NCI-H226 (cell line): ENCODE measurements at regions not wholly inside any gene's neighbourhood (a gene's known extent, or its start where the extent isn't known, plus 50 kb on each side); places are given as distances from the start of the nearest gene placed in this dataset.
"Not testable (repeated sequence)": the region's sequence is repeated elsewhere in the genome, so short reads cannot be mapped to it uniquely, and the experiment has no call there.

Experiments used
- DNase-seq: peaks from one replicate; pipeline ENCODE4 v3.0.0-alpha.2; 2015

DNA sequence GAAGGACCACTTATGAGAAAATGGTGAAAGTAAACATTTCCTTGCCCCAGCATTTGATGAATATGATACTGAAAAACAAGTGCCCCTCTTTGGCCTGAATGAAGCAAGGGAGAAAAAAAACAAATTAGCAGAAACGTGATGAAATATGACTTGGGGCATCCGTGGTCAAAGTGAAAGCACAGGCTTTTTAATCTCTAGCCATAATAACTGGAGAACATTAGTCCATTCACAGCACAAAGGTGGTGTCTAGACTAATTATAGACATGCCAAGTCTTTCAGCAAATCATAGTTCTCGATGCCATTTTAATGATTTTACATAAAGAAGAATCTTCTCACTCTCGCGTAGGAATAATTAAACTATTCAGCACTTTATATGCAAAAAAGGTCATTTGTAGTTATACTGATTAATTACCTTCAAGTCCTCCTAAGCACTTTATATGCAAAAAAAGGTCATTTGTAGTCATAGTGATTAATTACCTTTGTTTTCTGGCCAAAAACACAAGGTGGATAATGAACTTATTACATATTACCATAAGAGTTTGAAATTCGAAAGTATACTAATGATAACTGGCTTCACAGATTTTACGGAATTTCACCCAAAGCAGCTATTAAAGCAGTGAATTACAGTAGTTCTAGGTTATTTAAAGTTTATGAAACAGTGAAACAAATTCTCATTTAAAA, 121.6 kb downstream of the ZNF22 start:
- DNase-seq = not testable (repeated sequence)

DNA sequence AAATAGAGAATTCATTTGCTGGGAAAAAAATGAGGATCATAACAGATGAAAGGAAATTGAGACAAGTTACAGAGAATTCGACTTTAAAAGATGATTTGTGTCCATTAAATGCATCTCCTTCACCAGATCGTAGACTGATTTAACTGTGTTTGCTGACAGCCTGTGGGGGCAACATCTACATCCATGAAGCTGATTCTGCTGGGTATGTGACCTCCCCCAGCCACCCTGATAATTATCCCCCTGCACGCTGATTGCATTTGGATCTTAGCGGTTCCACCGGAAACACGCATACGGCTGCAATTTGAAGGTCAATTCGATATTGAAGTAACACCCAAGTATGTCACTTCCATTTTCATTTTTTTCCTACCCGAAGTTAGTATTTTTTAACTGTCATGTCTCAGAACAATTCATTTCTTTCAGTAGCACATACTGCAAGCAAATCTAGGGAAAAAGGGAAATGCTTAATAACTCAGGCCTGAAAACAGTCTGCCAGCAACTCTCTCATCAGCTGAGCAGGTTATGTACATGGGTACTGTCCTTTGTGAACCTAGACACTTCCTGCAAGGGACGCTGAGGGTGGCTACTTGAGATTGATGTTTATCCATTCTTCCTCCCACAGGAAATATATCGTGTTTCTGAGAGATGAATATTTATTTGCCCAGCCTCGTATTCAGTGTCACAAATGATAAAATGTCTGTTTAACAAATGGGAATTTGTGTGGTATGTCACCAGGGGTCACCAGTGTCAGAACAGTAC, 134.9 kb downstream of the ZNF22 start:
- no peak for DNase-seq

DNA sequence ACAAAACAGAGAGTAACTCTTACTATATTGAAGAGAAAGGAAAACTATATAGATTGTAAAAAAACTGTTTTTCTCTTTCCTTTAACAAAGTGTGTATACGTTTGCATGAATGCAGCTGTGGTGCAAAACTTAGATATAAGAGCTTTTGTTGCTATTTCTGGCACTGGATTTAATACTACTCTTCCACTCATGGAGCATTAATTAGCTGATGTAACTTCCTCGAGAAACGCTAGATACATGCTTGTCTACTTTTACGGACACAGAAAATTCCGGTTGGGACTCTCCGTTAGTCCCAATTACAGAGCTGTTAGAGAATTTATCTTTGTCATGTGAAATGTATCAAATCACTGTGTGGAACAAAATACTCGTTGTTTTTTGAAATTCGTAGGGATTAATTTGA, 135.5 kb downstream of the ZNF22 start:
- DNase-seq = no peak

DNA sequence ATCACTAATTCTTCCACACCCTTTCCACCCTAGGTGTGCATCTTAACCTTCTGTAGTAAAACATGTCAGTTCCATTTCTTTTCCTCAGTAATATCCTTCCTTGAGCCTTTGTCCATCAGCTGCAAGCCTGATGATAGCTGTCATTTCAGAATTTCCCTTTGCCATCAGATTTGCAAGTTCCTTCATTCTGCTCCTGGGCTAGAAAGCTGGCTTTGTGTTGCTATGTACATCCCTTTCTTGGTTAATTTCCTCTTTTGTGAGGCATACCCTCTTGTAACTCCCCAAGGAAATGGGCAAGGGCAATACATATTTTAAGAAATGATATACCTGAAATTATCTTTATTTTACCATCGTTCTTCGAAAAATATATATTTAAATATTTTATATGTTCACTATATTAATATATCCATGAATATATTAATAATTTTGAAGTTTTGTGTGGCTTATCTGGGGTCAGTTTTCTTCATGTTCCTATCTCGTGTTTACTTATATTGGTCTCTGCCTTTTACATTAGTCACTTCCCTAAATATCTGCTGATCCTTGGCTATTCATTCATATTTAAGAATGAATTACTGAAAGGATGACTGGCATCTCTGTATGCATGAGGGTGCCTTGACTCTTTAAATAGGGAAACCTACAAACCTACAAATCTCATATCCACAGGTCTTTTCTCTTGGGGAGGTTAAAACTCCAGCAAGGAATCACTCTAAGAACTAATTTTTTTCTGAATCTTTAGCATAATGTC, 143.8 kb downstream of the ZNF22 start:
- DNase-seq = peak; percentile 32

DNA sequence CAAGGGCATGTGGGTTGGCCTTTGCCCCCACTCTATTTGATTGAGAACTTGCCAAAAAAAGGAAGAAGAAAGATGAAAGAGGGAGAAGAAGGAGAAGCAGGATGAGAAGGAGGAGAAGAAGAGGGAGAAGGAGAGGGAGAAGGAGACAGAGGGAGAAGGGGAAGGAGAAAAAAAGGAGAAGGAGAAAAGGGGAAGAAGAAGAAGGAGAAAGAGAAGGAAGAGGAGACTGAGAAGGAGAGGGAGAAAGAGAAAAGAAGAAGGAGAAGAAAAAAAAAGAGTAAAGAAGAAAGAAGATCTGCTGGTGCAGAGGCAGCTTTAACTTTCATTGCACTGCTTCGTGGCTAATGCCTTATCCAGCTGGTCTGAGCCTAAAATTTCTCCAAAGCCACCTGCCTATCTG, 144.4 kb downstream of the ZNF22 start:
- not testable (repeated sequence) for DNase-seq

DNA sequence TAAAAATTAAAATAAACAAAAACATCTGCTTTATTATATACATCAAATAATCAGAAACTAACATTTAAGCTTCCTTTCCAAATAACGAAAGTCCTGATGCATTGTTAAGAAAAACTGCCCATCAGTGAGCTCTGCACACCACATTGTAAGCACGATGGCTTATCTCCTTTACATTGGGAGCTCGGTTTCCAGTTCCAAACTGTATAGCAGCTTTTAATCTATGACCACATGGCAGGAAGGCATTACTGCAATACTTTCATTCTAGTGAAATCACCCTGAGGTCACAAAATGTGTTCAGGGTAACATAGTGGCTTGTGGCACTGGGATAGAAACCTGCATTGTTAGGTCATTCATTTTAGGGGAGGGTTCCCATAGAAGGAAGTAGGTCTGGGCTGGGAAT, 146.3 kb downstream of the ZNF22 start:
- DNase-seq = no peak

DNA sequence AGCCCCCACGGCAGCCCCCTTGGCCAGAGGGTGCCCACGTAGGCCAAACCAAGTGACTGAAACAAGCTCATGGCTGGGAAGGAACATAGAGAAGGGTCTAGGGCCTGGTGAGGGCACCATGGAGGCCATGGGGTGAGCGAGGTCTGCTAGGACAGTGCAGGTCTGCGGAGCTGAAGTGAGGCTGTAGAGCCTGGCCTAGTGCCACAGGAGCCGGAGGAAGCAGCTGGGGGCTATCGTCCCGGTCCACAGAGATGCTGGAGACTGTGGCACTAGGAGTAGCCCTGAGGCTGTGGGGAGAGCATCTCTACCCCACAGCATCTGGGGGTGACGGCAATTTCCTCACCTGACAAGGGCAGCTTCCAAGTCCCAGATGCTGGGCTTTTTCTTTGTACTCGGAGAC, 150.3 kb downstream of the ZNF22 start:
- no peak for DNase-seq

DNA sequence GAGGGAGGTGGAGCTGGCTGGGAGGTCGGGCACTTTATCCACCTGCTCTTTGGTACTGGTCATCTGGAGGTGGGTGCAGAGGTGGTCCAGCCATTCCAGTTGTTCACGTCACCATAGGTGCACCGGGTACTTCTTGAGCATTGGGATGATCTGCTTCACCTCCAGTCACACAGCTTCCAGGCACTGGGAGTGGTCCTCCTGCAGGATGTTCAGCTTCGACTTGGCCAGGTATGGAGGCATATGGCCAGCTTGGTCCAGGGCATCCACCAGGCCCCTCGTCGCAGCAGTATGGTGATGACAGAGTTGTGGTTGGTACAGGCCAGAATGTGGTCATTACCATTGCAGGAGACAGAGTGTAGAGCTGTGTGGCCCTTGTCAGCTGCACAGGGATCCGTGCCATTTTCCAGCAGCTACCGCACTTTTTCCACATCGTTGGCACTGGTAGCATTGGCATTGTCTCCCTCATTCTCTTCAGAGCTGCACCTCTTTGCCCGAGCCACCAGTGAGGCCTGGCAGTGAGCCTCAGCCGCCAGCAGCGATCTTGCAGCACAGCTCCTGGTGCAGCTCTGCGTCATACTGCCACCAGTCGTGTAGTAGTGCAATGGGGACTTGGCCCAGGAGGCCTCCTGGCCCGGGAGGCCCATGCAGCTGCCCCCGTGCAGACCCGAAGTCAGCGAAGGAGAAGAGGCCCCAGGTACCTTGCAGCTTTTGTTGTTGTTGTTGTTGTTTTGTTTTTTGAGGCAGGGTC, 150.9 kb downstream of the ZNF22 start:
- DNase-seq = no peak

DNA sequence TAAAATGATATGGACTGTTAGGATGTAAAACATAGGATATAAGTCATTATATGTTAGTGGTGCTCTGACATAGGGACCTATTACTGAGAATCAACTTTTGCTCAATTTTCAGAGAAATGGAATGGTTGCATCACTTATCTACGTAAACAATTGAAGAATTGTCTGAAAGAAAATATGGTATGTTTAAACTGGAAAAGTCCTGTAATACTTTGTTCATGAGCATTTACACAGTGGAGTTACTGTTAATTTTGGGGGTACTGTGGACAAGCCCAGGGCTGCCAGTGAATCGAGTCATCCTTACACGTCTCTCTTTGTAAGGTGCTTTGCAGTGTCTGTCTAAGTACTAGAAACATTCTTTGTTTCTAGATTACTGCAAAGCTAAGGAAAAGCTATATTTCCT, 152.0 kb downstream of the ZNF22 start:
- DNase-seq = no peak

DNA sequence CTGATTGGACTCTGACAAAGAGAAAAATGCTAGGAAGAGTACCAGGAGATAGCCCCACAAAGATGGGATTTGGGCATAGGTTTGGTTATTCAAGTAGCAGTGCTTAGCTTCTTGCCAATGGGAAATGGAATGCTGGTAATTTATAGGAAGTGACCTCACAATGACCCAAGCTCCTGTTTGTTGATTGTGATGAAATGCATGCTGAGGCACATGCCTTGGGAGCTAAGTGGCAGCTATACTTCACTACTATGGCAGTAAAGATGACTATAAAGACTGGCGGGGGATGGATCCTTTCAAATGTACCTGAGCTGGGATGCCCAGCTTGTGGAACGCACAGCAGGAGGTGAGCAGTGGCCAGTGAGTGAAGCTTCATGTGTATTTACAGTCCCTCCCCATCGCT, 153.8 kb downstream of the ZNF22 start:
- peak; percentile 15 for DNase-seq

DNA sequence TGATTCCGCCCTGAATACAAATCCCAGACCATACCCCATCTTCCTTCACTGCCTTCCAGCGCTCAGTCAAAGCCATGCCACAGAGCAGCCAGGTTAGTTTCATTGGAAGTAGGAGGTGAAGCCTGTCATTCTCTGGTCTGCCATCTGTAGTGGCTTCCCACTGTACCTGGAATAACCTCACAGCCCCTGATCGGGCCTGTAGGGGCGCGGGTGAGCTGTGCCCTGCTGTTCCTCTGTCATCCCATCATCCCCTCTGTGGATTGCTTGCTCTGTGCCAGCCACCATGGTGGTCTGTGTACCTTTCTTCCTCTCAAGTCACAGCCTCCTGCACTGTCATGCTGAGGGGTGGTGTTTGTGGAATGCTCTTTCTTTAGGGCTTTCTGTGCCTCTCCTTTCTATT, 155.1 kb downstream of the ZNF22 start:
- DNase-seq = no peak

DNA sequence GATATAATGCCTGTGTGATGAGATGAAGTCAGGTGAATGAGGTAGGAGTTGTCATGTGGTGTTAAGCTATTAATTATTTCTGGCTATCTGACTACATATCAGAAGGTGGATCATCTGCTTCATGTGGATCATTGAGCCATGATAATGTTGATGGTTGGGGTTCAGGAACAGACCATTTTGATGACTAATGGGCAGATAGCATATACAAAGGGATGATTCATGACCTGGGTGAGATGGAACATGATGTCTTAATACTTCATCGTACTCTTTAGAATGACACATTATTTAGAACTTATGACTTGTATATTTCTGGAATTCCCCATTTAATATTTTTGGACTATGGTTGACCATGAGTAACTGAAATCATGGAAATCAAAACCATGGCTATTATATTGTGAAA, 155.1 kb downstream of the OR13A1 start:
- peak; percentile 75 for DNase-seq

DNA sequence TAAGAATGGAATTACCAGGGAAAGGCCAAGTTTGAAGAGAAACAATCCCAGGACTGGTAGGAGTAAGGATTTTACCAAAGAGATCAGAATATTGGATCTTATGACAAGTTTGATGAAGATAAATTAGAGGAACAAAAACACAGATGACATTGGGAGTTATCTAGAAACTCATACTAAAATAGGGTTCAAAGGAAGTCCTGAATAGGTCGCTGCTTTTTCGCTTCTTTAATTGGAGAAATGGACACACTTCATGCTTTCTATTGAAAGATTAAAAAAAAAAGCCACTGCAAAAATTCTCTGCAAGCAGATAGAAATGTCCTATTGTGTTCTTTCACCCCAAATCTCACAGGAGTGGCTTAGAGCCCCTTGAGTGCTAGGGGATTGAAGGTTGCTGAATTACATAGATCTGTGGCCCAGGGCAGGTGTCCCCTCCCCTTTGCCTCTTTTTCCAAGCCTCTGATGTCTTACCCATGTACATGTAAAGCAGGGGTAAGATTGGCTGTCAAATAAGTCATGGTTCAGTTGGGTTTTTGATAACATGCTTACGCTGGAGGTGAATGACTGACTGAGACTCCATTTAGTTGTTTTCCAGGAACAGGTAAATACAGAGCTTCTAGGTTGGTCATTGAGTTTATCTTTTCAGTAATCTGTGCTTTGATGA, 152.0 kb downstream of the OR13A1 start:
- DNase-seq = no peak

DNA sequence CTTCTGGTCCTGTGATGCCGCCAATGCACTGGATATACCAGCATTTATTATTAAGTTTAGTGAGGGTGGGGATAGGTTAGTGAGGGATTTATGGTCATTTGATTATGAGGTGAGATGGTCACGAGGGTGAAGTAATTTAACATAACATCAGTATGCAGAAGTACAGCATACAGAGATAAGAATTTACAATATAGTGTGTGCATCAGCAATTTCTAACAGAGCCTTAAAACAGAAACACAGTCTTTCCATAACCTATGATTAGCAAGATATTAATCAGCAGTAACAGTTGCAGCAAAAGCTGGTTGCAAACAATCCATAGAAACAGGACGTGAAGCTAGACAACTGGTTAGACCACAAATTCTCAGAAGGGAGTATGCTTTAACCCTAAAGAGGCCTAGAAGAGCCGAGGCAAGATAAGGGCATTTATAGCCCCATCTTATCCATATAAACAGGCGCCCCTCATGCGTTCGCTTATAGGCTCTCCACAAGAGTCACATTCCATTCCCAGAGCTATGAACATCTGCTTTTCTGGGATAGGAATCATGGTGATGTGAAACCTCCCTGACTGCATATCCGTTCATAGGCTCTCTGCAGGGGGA, 139.8 kb downstream of the OR13A1 start:
- DNase-seq = not testable (repeated sequence)

DNA sequence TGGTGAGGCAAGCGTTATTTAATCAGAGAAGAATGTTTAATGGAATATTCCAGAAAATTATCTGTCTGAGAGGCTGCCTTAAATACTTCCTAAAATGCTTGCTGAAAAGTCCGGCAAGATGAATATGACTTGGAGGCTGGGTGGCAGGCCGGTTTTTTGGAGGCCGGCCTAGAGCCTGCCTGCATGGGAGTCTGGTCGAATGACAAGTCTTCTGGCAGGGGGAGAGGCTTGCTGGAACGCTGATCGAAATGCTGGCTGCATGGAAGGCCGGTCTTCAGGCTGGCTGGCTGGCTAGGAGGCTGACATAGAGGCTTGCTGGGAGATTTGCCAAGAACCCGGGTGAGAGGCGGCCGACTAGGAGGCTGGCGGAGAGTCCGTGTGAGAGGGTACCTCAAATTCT, 135.7 kb downstream of the OR13A1 start:
- DNase-seq = no peak

DNA sequence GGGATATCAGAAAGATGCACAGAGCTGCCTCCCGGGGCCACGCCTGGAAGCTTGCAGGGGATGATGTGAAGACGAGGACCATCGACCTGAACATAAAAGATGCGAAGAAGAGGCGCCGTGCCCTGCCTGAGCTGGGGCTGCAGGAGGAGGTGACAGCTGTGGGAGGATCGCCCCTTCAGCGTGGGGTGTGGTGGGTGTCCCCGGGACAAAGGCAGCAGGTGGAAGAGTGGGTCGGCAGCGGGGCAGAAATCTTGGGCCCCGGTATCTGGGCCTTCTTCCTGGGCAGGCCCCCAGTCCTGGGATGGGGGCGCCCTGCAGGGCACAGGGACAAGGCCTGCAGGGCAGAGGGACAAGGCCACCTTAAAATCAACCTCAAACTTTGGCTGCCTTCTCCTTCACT, 134.9 kb downstream of the OR13A1 start:
- DNase-seq = no peak

DNA sequence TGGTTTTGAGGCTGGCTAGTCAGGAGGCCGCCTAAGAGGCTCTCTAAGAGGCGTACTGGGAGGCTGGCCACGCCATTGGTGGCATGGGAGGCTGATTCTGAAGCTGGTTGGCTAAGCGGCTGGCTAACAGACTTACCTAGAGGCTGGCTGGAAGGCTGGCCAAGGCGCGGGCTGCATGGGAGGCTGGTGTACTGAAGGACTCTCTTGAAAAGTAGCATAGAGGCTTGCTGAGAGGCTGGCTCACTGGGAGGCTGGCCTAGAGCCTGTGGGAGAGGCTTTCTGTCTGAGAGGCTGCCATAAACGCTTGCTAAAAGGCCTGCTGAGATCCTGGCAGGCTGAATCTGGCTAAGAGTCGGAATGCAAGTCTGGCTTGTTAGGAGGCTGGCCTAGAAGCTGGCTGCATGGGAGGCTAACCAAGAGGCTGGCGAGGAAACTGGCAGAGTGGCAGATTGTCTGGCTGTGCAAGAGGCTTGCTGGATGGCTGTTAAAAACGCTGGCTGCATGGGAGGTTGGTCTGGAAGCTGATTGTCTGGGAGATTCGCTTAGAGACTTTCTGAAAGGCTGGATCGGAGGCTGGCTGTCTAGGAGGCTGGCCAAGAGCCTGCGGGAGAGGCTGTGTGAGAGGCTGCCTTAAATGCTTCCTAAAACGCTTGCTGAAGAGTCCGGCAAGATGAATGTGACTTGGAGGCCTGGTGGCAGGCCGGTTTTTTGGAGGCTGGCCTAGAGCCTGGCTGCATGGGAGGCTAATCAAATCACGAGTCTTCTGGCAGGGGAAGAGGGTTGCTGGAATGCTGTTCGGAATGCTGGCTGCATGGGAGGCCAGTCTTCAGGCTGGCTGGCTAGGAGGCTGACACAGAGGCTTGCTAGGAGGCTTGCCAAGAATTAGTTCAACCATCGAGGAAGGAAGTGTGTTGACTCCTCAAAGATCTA, 134.2 kb downstream of the OR13A1 start:
- peak; percentile 55 for DNase-seq

DNA sequence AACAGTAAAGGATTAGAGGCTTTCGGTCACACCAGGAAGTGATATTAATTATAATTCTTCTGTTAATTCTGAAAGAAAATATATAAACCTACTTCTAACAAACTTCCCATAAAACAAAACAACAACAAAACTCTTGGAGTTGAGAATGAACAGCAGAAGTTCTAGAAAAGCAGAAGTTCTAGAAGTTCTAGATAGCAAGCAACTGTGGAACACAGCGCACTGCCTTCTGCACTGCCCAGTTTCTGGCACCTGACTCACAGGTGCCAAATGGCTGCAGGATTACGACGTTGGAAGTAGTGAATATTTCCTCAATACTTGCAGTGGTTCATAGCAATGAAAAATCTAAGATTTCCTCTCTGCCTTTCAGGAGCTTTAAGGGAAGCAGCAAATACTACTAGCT, 132.2 kb downstream of the OR13A1 start:
- DNase-seq = no peak

DNA sequence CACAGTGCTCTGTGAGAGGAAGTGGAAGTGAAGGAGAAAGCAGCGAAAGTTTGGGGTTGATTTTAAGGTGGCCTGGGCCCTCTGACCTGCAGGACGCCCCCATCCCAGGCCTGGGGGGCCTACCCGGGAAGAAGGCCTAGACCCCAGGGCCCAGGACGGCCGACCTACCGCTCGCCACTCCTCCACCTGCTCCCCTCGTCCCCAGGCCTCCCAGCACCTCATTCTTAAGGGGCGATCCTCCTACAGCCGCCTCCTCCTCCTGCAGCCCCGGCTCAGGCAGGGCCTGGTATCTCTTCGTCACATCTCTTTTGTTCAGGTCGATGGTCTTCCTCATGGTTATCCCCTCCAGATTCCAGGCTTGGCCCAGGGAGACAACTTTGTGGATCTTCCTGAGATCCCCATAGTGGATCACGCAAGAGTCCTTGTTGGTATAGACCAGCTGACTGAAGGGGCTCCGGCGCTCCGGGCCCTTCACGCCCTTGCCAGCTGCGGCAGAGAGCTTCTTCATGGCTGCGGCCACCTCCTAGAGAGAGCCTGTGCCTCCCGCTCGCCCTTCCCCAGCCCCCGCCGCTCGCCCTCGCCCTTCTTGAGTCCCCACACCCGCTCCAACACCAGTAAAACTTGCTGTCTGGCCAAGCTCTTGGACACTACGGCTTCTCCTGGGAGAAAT, 117.5 kb downstream of the OR13A1 start:
- DNase-seq = no peak

DNA sequence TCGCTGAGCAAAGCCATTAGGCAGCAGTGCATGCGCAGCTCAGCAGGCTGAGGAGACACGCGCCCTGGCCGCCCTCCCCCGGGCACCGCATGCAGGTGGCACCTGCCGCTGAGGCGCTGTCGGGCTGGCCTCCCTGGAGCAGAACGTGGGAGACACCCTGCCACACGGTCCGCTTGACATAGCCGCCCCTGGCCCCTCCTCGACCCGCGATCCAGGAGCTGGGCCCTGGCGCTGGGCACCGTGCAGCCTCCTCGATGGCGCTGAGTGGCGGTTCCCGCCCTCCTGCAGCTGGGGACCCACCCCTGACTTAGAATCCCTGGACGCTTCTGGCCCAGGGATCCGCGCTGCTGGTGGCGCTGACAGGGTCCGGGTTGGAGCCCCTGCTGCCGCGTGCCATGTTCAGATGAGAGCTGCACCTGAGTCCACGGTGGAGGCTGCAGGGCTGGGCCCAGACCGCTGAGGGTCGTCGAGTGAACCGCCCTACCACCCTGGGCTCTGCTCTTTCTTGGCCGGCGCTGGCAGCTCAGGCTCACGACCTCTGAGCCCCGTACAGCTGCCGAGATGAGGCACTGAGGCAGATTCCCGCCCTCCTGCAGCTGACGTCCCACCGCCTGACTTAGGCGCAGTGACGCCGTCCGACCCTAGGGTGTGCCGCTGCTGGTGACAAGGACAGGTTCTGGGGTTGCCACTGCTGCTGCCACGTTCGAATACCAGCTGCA, 116.8 kb downstream of the OR13A1 start:
- no peak for DNase-seq
